ENCODE measurements at regions not wholly inside any gene's neighbourhood (a gene's known extent, or its start where the extent isn't known, plus 50 kb on each side); places are given as distances from the start of the nearest gene placed in this dataset.

- TF ChIP-seq, protein P1, sequence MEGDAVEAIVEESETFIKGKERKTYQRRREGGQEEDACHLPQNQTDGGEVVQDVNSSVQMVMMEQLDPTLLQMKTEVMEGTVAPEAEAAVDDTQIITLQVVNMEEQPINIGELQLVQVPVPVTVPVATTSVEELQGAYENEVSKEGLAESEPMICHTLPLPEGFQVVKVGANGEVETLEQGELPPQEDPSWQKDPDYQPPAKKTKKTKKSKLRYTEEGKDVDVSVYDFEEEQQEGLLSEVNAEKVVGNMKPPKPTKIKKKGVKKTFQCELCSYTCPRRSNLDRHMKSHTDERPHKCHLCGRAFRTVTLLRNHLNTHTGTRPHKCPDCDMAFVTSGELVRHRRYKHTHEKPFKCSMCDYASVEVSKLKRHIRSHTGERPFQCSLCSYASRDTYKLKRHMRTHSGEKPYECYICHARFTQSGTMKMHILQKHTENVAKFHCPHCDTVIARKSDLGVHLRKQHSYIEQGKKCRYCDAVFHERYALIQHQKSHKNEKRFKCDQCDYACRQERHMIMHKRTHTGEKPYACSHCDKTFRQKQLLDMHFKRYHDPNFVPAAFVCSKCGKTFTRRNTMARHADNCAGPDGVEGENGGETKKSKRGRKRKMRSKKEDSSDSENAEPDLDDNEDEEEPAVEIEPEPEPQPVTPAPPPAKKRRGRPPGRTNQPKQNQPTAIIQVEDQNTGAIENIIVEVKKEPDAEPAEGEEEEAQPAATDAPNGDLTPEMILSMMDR (IDR thresholded peaks at IDR 0.05; ENCODE audit: insufficient read depth, low read depth, low read length): no peak
- no peak for TF ChIP-seq EZH2 (IDR thresholded peaks at IDR 0.05; ENCODE audit: insufficient read depth, low read length)
These were observed 1199.3 kb downstream of the PCDH17 start for GRCh38 chr13:58830841-58831240.
